RWPE2 (cell line): ENCODE measurements at regions not wholly inside any gene's neighbourhood (a gene's known extent, or its start where the extent isn't known, plus 50 kb on each side); places are given as distances from the start of the nearest gene placed in this dataset.
"Not testable (repeated sequence)": the region's sequence is repeated elsewhere in the genome, so short reads cannot be mapped to it uniquely, and the experiment has no call there.

Source experiments
- ATAC-seq: fragments of 200-7000 bp; cut with Tn5 transposase; 3 replicates; pipeline ENCODE4 v1.9.1; 2021; ENCODE audit warnings: low read depth
- DNase-seq: peaks from one replicate; pipeline ENCODE4 v3.0.0-alpha.2; 2020; ENCODE audit warnings: low spot score
- H3K27ac ChIP-seq: fragments of 450-650 bp; 2 replicates; pipeline ENCODE4 v1.5.1; 2017; ENCODE audit warnings: mild to moderate bottlenecking; ENCODE audit not compliant: poor library complexity, severe bottlenecking
- H3K27me3 ChIP-seq: fragments of 250-450 bp; sonication (Bioruptor Pico); 2 replicates; pipeline ENCODE4 v1.5.1; 2021; ENCODE audit warnings: mild to moderate bottlenecking, moderate library complexity; ENCODE audit not compliant: insufficient read depth, poor library complexity, severe bottlenecking
- H3K36me3 ChIP-seq: fragments of 250-450 bp; sonication (Bioruptor Pico); 2 replicates; pipeline ENCODE4 v1.5.1; 2020; ENCODE audit warnings: low read depth, mild to moderate bottlenecking, moderate library complexity
- H3K4me1 ChIP-seq: fragments of 250-450 bp; sonication (Bioruptor Pico); 2 replicates; pipeline ENCODE4 v1.5.1; 2021; ENCODE audit warnings: mild to moderate bottlenecking, moderate library complexity; ENCODE audit not compliant: insufficient read depth, poor library complexity, severe bottlenecking
- H3K4me3 ChIP-seq: fragments of 250-450 bp; sonication (Bioruptor Pico); 2 replicates; pipeline ENCODE4 v1.5.1; 2021; ENCODE audit warnings: mild to moderate bottlenecking, moderate library complexity; ENCODE audit not compliant: severe bottlenecking
- H3K9me3 ChIP-seq: fragments of 250-450 bp; sonication (Bioruptor Pico); 2 replicates; pipeline ENCODE4 v1.5.1; 2021; ENCODE audit warnings: mild to moderate bottlenecking, moderate library complexity; ENCODE audit not compliant: severe bottlenecking

GRCh38 chr2:110026126-110026785, 89.4 kb downstream of the MALL start:
- not testable (repeated sequence) for DNase-seq, H3K4me3 ChIP-seq, H3K4me1 ChIP-seq, H3K27ac ChIP-seq, H3K9me3 ChIP-seq, H3K27me3 ChIP-seq, H3K36me3 ChIP-seq
- peak; percentile 11; the same call in 2 of the 3 replicates for ATAC-seq

GRCh38 chr2:110028411-110028810, 87.2 kb downstream of the MALL start:
- not testable (repeated sequence) for H3K27me3 ChIP-seq, H3K4me3 ChIP-seq, H3K36me3 ChIP-seq, ATAC-seq, H3K27ac ChIP-seq, H3K9me3 ChIP-seq, H3K4me1 ChIP-seq
- DNase-seq, result peak; percentile 9

GRCh38 chr2:110030894-110031293, 84.7 kb downstream of the MALL start:
- not testable (repeated sequence) for H3K4me3 ChIP-seq, H3K27me3 ChIP-seq, H3K4me1 ChIP-seq, H3K36me3 ChIP-seq, H3K9me3 ChIP-seq, H3K27ac ChIP-seq, ATAC-seq
- peak; percentile 11 for DNase-seq

GRCh38 chr2:110031722-110032327, 83.8 kb downstream of the MALL start:
- ATAC-seq, result peak; percentile 43; the same call in 1 of the 3 replicates
- not testable (repeated sequence) for H3K36me3 ChIP-seq, H3K4me1 ChIP-seq, DNase-seq, H3K27ac ChIP-seq, H3K9me3 ChIP-seq, H3K27me3 ChIP-seq, H3K4me3 ChIP-seq
